ENCODE measurements at regions not wholly inside any gene's neighbourhood (a gene's known extent, or its start where the extent isn't known, plus 50 kb on each side); places are given as distances from the start of the nearest gene placed in this dataset.

DNA sequence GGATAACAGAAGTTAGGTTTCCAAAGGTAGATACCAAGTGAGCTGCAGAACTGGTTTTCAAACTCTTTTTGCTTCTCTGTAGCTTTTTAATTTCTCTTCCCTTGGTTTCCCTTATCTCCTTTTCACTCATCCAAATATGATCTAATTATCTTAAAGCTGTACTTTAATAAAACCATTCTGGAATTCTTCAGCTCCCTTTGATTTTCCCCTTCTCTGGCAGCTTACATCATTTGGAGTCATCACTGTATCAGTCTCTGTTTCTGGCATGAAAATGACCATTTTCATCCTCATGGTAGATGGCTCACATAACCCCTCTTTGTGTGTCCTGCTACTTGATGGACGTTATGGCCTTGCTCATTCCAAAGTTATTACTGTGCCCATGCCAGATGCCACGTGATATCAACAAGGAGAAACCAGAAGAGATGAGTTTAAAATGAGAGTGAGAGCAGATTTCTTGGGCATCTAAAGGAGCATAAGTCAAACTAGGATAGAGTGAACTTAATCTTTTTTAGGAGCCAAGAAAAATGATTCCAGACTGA, 620.2 kb downstream of the QKI start:
- no TSS peak for BruUV-seq (replicated peaks)
- no peak overlapping the region for H3K4me2 ChIP-seq (ENCODE audit: low read length)
- no peak for ATAC-seq
- no peak overlapping the region for H3K27ac ChIP-seq (ENCODE audit: low read depth, low read length)
- ChIA-PET RAD21 (ENCODE audit: low non-redundant PET in 1 of 2, low total read pairs in 2 of 2, uncharacterized antibody in 2 of 2, unreplicated experiment in 2 of 2) (no interaction called here), CTCF (no interaction called here), POLR2A (no interaction called here)
- H3K4me1 ChIP-seq (ENCODE audit: control insufficient read depth in 1 of 2, insufficient read depth in 2 of 2, low read length in 2 of 2) = no peaks in the 10 kb centered on the region
- H2AFZ ChIP-seq (ENCODE audit: low read depth, low read length, poor library complexity, severe bottlenecking) = no peak overlapping the region
- H3K79me2 ChIP-seq (ENCODE audit: insufficient read depth, low read length) = no peaks in the 10 kb centered on the region
- TF ChIP-seq EGR1 (IDR thresholded peaks at IDR 0.05; ENCODE audit: low read depth) = no peak
- TF ChIP-seq CEBPB (IDR thresholded peaks at IDR 0.05; ENCODE audit: low read depth) = no peak
- TF ChIP-seq, protein P1, sequence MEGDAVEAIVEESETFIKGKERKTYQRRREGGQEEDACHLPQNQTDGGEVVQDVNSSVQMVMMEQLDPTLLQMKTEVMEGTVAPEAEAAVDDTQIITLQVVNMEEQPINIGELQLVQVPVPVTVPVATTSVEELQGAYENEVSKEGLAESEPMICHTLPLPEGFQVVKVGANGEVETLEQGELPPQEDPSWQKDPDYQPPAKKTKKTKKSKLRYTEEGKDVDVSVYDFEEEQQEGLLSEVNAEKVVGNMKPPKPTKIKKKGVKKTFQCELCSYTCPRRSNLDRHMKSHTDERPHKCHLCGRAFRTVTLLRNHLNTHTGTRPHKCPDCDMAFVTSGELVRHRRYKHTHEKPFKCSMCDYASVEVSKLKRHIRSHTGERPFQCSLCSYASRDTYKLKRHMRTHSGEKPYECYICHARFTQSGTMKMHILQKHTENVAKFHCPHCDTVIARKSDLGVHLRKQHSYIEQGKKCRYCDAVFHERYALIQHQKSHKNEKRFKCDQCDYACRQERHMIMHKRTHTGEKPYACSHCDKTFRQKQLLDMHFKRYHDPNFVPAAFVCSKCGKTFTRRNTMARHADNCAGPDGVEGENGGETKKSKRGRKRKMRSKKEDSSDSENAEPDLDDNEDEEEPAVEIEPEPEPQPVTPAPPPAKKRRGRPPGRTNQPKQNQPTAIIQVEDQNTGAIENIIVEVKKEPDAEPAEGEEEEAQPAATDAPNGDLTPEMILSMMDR (IDR thresholded peaks at IDR 0.05 in 2 of 3, conservative IDR thresholded peaks at IDR 0.05 in 1 of 3; ENCODE audit: borderline replicate concordance in 1 of 3, insufficient read depth in 1 of 3, low read depth in 2 of 3, low read length in 2 of 3) = no peak
- TF ChIP-seq, protein P2, sequence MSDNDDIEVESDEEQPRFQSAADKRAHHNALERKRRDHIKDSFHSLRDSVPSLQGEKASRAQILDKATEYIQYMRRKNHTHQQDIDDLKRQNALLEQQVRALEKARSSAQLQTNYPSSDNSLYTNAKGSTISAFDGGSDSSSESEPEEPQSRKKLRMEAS (IDR thresholded peaks at IDR 0.05) = no peak
- no peak for TF ChIP-seq ZNF274 (IDR thresholded peaks at IDR 0.05; ENCODE audit: low read depth, low read length)
- DNase-seq (ENCODE audit: low read depth, low spot score) = no peak
- H3K4me3 ChIP-seq (replicated peaks in 1 of 2; ENCODE audit: low read depth in 1 of 2, low read length in 2 of 2) = no peak overlapping the region
- H3K9ac ChIP-seq (ENCODE audit: low read length) = no peak overlapping the region
- no peaks in the 10 kb centered on the region for H3K9me2 ChIP-seq (ENCODE audit: insufficient read depth)
- H4K20me1 ChIP-seq (ENCODE audit: insufficient read depth) = no peaks in the 10 kb centered on the region
- intact Hi-C loops (cut with micrococcal nuclease) = no loop called here
- no peaks in the 10 kb centered on the region for H3K36me3 ChIP-seq (ENCODE audit: control insufficient read depth in 1 of 2, insufficient read depth in 2 of 2, low read length in 2 of 2)
- H3K27me3 ChIP-seq (ENCODE audit: insufficient read depth, low read length) = no peaks in the 10 kb centered on the region
- H3K9me3 ChIP-seq (ENCODE audit: control insufficient read depth in 1 of 2, insufficient read depth in 1 of 2, low read depth in 1 of 2, low read length in 2 of 2) = no peaks in the 10 kb centered on the region; a peak in 1 of 4 replicates

DNA sequence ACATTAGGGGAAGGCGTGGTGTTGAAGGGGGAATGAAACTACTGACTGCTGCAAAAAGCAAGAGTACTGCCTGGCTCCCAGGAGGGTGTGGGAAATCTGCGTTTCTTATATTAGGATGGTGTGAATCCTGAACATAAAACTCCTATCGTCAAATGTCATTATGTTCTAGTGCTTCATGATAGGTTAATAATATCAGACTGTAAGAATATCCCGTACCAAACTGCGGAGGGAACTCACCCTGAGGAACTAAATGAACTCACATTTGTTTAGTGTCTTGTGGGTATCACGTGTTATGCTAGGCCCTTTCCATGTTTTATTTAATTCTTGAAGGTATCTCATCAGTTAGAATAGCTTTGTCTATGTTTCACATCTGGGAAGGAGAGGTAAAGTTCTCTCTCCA, 610.7 kb downstream of the QKI start:
- no peak overlapping the region for H2AFZ ChIP-seq (ENCODE audit: low read depth, low read length, poor library complexity, severe bottlenecking)
- no peak overlapping the region for H3K9ac ChIP-seq (ENCODE audit: low read length)
- ATAC-seq = no peak
- RAD21 ChIA-PET (ENCODE audit: low non-redundant PET in 1 of 2, low total read pairs in 2 of 2, uncharacterized antibody in 2 of 2, unreplicated experiment in 2 of 2) = no interaction called here
- no peaks in the 10 kb centered on the region for H3K27me3 ChIP-seq (ENCODE audit: insufficient read depth, low read length)
- H3K4me2 ChIP-seq (ENCODE audit: low read length) = no peak overlapping the region
- no peaks in the 10 kb centered on the region for H3K4me1 ChIP-seq (ENCODE audit: control insufficient read depth in 1 of 2, insufficient read depth in 2 of 2, low read length in 2 of 2)
- H3K27ac ChIP-seq (ENCODE audit: low read depth, low read length) = no peak overlapping the region
- H3K36me3 ChIP-seq (ENCODE audit: control insufficient read depth in 1 of 2, insufficient read depth in 2 of 2, low read length in 2 of 2) = no peaks in the 10 kb centered on the region
- H3K9me2 ChIP-seq (ENCODE audit: insufficient read depth) = no peaks in the 10 kb centered on the region
- no peak overlapping the region for H3K4me3 ChIP-seq (replicated peaks in 1 of 2; ENCODE audit: low read depth in 1 of 2, low read length in 2 of 2)
- H3K79me2 ChIP-seq (ENCODE audit: insufficient read depth, low read length) = no peaks in the 10 kb centered on the region
- POLR2A ChIA-PET = no interaction called here
- CTCF ChIA-PET = no interaction called here
- H3K9me3 ChIP-seq (ENCODE audit: control insufficient read depth in 1 of 2, insufficient read depth in 1 of 2, low read depth in 1 of 2, low read length in 2 of 2) = no peaks in the 10 kb centered on the region; a peak in 2 of 4 replicates
- DNase-seq (ENCODE audit: low read depth, low spot score) = no peak
- no peaks in the 10 kb centered on the region for H4K20me1 ChIP-seq (ENCODE audit: insufficient read depth)
- intact Hi-C loops (cut with micrococcal nuclease) = no loop called here
- BruUV-seq (replicated peaks) = no TSS peak
- TF ChIP-seq SP1 (IDR thresholded peaks at IDR 0.05; ENCODE audit: low read depth) (no peak), YY1 (IDR thresholded peaks at IDR 0.05; ENCODE audit: extremely low read depth, insufficient replicate concordance, low read depth, low read length) (no peak), RAD21 (IDR thresholded peaks at IDR 0.05; ENCODE audit: low read depth) (no peak), SRF (IDR thresholded peaks at IDR 0.05; ENCODE audit: low read depth) (no peak), TCF7L2 (IDR thresholded peaks at IDR 0.05; ENCODE audit: borderline replicate concordance, extremely low read depth, insufficient read depth, insufficient read length) (no peak), FOSL1 (IDR thresholded peaks at IDR 0.05; ENCODE audit: low read depth) (no peak), POLR2A (IDR thresholded peaks at IDR 0.05; ENCODE audit: borderline replicate concordance, extremely low read depth, insufficient read depth, insufficient read length) (no peak), EZH2phosphoT487 (IDR thresholded peaks at IDR 0.05; ENCODE audit: borderline replicate concordance) (no peak), ELF1 (IDR thresholded peaks at IDR 0.05; ENCODE audit: borderline replicate concordance, low read depth) (no peak)
- TF ChIP-seq, protein P2 (IDR thresholded peaks at IDR 0.05) = no peak
- TF ChIP-seq, protein P3, sequence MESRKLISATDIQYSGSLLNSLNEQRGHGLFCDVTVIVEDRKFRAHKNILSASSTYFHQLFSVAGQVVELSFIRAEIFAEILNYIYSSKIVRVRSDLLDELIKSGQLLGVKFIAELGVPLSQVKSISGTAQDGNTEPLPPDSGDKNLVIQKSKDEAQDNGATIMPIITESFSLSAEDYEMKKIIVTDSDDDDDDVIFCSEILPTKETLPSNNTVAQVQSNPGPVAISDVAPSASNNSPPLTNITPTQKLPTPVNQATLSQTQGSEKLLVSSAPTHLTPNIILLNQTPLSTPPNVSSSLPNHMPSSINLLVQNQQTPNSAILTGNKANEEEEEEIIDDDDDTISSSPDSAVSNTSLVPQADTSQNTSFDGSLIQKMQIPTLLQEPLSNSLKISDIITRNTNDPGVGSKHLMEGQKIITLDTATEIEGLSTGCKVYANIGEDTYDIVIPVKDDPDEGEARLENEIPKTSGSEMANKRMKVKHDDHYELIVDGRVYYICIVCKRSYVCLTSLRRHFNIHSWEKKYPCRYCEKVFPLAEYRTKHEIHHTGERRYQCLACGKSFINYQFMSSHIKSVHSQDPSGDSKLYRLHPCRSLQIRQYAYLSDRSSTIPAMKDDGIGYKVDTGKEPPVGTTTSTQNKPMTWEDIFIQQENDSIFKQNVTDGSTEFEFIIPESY (IDR thresholded peaks at IDR 0.05; ENCODE audit: extremely low read depth, insufficient replicate concordance, low read length) = no peak
